Suprapubic skin (tissue), 3 donors: ENCODE measurements at regions not wholly inside any gene's neighbourhood (a gene's known extent, or its start where the extent isn't known, plus 50 kb on each side); places are given as distances from the start of the nearest gene placed in this dataset.

Experiments
- POLR2AphosphoS5 ChIP-seq, 3 donors: sonication (generic); formaldehyde crosslinking; IDR thresholded peaks; one replicate each; pipeline ENCODE4 v1.6.1; 2017; ENCODE audit warnings: antibody characterized with exemption in 3 of 3
- TF ChIP-seq, protein P1 (sequence below), 2 donors: fragments of 200-600 bp in 1 of 2; fragments of 450-650 bp in 1 of 2; sonication (generic) in 1 of 2; IDR thresholded peaks; one replicate each; pipeline ENCODE4 v1.5.1; 2016 to 2019; ENCODE audit warnings: antibody characterized with exemption in 2 of 2, mild to moderate bottlenecking in 1 of 2, moderate library complexity in 1 of 2

GRCh38 chr16:51383909-51384308 is 232.8 kb upstream of the SALL1 start:
- TF ChIP-seq POLR2AphosphoS5 (IDR thresholded peaks at IDR 0.05): no peak
- TF ChIP-seq, protein P1, sequence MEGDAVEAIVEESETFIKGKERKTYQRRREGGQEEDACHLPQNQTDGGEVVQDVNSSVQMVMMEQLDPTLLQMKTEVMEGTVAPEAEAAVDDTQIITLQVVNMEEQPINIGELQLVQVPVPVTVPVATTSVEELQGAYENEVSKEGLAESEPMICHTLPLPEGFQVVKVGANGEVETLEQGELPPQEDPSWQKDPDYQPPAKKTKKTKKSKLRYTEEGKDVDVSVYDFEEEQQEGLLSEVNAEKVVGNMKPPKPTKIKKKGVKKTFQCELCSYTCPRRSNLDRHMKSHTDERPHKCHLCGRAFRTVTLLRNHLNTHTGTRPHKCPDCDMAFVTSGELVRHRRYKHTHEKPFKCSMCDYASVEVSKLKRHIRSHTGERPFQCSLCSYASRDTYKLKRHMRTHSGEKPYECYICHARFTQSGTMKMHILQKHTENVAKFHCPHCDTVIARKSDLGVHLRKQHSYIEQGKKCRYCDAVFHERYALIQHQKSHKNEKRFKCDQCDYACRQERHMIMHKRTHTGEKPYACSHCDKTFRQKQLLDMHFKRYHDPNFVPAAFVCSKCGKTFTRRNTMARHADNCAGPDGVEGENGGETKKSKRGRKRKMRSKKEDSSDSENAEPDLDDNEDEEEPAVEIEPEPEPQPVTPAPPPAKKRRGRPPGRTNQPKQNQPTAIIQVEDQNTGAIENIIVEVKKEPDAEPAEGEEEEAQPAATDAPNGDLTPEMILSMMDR (IDR thresholded peaks at IDR 0.05): no peak
